ENCODE measurements at regions not wholly inside any gene's neighbourhood (a gene's known extent, or its start where the extent isn't known, plus 50 kb on each side); places are given as distances from the start of the nearest gene placed in this dataset.
"Not testable (repeated sequence)": the region's sequence is repeated elsewhere in the genome, so short reads cannot be mapped to it uniquely, and the experiment has no call there.

DNA sequence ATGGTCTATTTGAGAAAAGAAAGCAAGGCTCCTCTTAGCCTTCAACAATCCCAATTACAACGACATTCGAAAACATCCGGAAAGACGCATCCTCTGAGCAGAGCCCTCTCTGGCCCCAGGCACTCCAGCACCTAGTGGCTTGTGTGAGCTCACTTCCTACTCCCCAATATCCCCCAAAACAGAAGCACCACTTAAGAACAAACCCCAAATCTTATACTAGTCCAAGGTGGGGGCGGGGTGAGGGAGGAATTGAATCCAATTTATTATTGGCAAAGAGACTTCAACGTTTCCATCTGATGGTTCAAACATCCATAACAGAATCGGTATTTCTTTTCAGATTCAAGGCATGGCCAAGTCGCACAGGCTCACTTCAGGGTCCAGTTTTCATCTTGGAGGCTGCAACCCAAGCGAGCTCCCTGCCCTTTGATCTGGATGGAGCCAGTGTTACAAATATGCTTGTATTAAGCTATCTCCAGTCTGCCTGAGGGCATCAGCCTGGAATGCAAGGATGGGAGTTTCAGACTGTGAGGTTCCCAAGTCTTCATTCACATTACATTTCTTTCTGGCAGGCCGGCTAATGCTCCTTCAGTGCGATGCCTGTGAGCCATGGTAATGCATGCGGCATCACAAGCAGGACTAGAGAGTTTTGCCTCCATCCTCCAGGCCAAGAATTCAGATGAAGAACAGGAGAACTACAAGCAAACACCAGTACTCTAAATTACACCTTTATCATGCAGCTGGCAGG is 132.5 kb upstream of the FOXN3 start:
- Histone ChIP-seq H3K4me1 (ENCODE audit: insufficient read depth, low read length) (no peaks in the 10 kb centered on the region), H3K4me2 (ENCODE audit: low read length) (no peak overlapping the region), H2AFZ (ENCODE audit: low read depth, low read length) (no peak overlapping the region), H4K20me1 (ENCODE audit: insufficient read depth, low read length) (no peaks in the 10 kb centered on the region), H3K9ac (ENCODE audit: low read length) (no peak overlapping the region), H3K4me3 (ENCODE audit: insufficient read depth, low read depth, low read length) (no peak overlapping the region), H3K79me2 (ENCODE audit: insufficient read depth, low read length) (peaks cover 2% of the 10 kb centered on the region), H3K9me3 (ENCODE audit: insufficient read depth, low read depth, low read length) (no peaks in the 10 kb centered on the region), H3K27ac (ENCODE audit: low read depth, low read length) (no peak overlapping the region), H3K27me3 (ENCODE audit: insufficient read depth, low read length) (no peaks in the 10 kb centered on the region), H3K36me3 (ENCODE audit: insufficient read depth, low read length) (no peaks in the 10 kb centered on the region)
- H3K4me3 Mint-ChIP-seq (ENCODE audit: unreplicated experiment): peak overlapping the region; percentile 63
- peaks cover 31% of the 10 kb centered on the region for H3K4me1 Mint-ChIP-seq (ENCODE audit: low read depth, unreplicated experiment)
- H3K9me3 Mint-ChIP-seq (ENCODE audit: unreplicated experiment): no peaks in the 10 kb centered on the region
- no peak for FAIRE-seq
- H3K36me3 Mint-ChIP-seq (ENCODE audit: low read depth, unreplicated experiment): peaks cover 7% of the 10 kb centered on the region
- H3K27me3 Mint-ChIP-seq (ENCODE audit: low read depth, unreplicated experiment): no peaks in the 10 kb centered on the region
- TF ChIP-seq EZH2 (IDR thresholded peaks at IDR 0.05; ENCODE audit: insufficient read depth, low read length): no peak
- TF ChIP-seq, protein P1, sequence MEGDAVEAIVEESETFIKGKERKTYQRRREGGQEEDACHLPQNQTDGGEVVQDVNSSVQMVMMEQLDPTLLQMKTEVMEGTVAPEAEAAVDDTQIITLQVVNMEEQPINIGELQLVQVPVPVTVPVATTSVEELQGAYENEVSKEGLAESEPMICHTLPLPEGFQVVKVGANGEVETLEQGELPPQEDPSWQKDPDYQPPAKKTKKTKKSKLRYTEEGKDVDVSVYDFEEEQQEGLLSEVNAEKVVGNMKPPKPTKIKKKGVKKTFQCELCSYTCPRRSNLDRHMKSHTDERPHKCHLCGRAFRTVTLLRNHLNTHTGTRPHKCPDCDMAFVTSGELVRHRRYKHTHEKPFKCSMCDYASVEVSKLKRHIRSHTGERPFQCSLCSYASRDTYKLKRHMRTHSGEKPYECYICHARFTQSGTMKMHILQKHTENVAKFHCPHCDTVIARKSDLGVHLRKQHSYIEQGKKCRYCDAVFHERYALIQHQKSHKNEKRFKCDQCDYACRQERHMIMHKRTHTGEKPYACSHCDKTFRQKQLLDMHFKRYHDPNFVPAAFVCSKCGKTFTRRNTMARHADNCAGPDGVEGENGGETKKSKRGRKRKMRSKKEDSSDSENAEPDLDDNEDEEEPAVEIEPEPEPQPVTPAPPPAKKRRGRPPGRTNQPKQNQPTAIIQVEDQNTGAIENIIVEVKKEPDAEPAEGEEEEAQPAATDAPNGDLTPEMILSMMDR (IDR thresholded peaks at IDR 0.05; ENCODE audit: insufficient read depth, low read depth, low read length): no peak
- H3K27ac Mint-ChIP-seq (ENCODE audit: unreplicated experiment): peak overlapping the region; percentile 79
- peak; percentile 34 for DNase-seq (ENCODE audit: low read depth)

DNA sequence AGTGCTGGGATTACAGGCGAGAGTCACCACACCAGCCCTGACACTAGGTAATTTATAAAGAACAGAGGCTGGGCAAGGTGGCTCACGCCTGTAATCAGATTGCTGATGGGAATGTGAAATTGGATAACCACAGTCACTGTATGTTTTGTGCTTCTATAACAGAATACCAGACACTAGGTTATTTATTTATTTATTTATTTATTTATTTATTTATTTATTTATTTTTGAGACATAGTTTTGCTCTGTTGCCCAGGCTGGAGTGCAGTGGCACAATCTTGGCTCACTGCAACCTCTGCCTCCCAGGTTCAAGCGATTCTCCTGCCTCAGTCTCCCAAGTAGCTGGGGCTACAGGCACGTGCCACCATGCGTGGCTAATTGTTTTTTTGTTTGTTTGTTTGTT is 130.0 kb upstream of the FOXN3 start:
- not testable (repeated sequence) for FAIRE-seq; H3K27me3 ChIP-seq (ENCODE audit: insufficient read depth, low read length); H3K79me2 ChIP-seq (ENCODE audit: insufficient read depth, low read length); H3K27ac Mint-ChIP-seq (ENCODE audit: unreplicated experiment); H3K36me3 Mint-ChIP-seq (ENCODE audit: low read depth, unreplicated experiment); H3K4me3 ChIP-seq (ENCODE audit: insufficient read depth, low read depth, low read length); H3K36me3 ChIP-seq (ENCODE audit: insufficient read depth, low read length); H3K27ac ChIP-seq (ENCODE audit: low read depth, low read length); H3K9me3 Mint-ChIP-seq (ENCODE audit: unreplicated experiment); H2AFZ ChIP-seq (ENCODE audit: low read depth, low read length); H3K9me3 ChIP-seq (ENCODE audit: insufficient read depth, low read depth, low read length); H4K20me1 ChIP-seq (ENCODE audit: insufficient read depth, low read length); H3K9ac ChIP-seq (ENCODE audit: low read length); H3K27me3 Mint-ChIP-seq (ENCODE audit: low read depth, unreplicated experiment); H3K4me2 ChIP-seq (ENCODE audit: low read length); DNase-seq (ENCODE audit: low read depth); H3K4me3 Mint-ChIP-seq (ENCODE audit: unreplicated experiment)
- H3K4me1 Mint-ChIP-seq (ENCODE audit: low read depth, unreplicated experiment): peaks cover 45% of the 10 kb centered on the region
- peaks cover 13% of the 10 kb centered on the region for H3K4me1 ChIP-seq (ENCODE audit: insufficient read depth, low read length)

DNA sequence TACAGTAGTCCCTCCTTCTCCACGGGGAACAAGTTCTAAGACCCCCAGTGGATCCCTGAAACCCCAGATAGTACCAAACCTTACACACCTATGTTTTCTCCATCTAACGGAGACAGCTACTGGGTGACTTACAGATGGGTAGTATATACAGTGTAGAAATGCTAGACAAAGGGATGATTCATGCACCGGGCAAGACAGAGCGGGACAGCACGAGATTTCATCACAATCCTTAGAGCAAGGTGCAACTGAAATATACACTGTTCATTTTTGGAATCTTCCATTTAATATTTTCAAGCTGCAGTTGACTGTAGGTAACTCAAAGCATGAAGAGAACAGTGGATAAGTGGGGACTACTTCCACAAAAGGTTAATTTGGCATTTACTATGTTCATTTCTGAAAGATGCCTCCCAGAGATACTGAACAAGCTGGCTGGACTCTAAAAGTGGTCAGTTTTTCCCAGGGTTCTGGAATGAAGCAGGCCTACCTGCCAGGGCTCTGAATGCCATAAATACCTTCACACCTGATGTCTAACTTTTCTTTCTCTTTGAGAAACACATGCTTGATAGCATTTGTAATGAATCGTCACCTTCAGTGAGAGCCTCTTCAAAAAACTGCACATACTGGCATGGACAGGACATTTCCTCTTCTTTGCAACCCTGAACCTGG is 127.7 kb upstream of the FOXN3 start:
- Histone ChIP-seq H3K9me3 (ENCODE audit: insufficient read depth, low read depth, low read length) (no peaks in the 10 kb centered on the region), H3K4me1 (ENCODE audit: insufficient read depth, low read length) (peaks cover 33% of the 10 kb centered on the region), H4K20me1 (ENCODE audit: insufficient read depth, low read length) (no peaks in the 10 kb centered on the region), H3K27me3 (ENCODE audit: insufficient read depth, low read length) (no peaks in the 10 kb centered on the region), H3K9ac (ENCODE audit: low read length) (no peak overlapping the region), H3K4me3 (ENCODE audit: insufficient read depth, low read depth, low read length) (no peak overlapping the region), H2AFZ (ENCODE audit: low read depth, low read length) (no peak overlapping the region), H3K36me3 (ENCODE audit: insufficient read depth, low read length) (no peaks in the 10 kb centered on the region), H3K79me2 (ENCODE audit: insufficient read depth, low read length) (no peaks in the 10 kb centered on the region), H3K4me2 (ENCODE audit: low read length) (no peak overlapping the region), H3K27ac (ENCODE audit: low read depth, low read length) (no peak overlapping the region)
- H3K27ac Mint-ChIP-seq (ENCODE audit: unreplicated experiment): peak overlapping the region; percentile 79
- H3K36me3 Mint-ChIP-seq (ENCODE audit: low read depth, unreplicated experiment): peaks cover 2% of the 10 kb centered on the region
- no peak for TF ChIP-seq EZH2 (IDR thresholded peaks at IDR 0.05; ENCODE audit: insufficient read depth, low read length)
- TF ChIP-seq, protein P1 (IDR thresholded peaks at IDR 0.05; ENCODE audit: insufficient read depth, low read depth, low read length): no peak
- no peak overlapping the region for H3K4me3 Mint-ChIP-seq (ENCODE audit: unreplicated experiment)
- no peaks in the 10 kb centered on the region for H3K9me3 Mint-ChIP-seq (ENCODE audit: unreplicated experiment)
- no peaks in the 10 kb centered on the region for H3K27me3 Mint-ChIP-seq (ENCODE audit: low read depth, unreplicated experiment)
- peaks cover 44% of the 10 kb centered on the region for H3K4me1 Mint-ChIP-seq (ENCODE audit: low read depth, unreplicated experiment)
- FAIRE-seq (no peak), DNase-seq (ENCODE audit: low read depth) (no peak)
